ENCODE measurements at regions not wholly inside any gene's neighbourhood (a gene's known extent, or its start where the extent isn't known, plus 50 kb on each side); places are given as distances from the start of the nearest gene placed in this dataset.
"Not testable (repeated sequence)": the region's sequence is repeated elsewhere in the genome, so short reads cannot be mapped to it uniquely, and the experiment has no call there.

DNA sequence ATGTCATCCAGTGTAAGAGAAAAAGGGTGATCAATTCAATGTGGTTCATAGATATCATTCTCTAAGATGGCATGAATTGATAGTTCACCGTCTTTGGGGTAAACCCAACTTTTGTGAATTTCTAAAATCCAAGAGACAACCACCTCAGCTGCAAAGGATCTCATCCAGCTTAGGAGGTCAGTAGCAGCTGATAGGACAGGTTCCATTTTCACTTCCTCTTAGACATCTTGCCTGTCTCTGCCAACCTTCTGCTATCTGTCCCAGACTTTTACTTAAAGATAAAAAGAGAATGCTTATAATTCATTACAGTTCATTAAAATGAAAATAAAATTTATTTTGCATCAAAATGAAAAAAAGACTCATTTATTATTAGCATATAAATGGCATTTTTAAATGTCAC, 468.2 kb downstream of the XYLT1 start:
- ATAC-seq (no peak), DNase-seq (no peak)
- no peaks in the 10 kb centered on the region for H3K4me1 ChIP-seq (ENCODE audit: control insufficient read depth, insufficient read depth, low read length)
- H3K27ac ChIP-seq (ENCODE audit: low read length), result no peak overlapping the region
- 57% methylated on average over 1 of the region's 1 CpG for WGBS
- H3K9me3 ChIP-seq (ENCODE audit: control insufficient read depth, low read length), result no peaks in the 10 kb centered on the region
- intact Hi-C loops (cut with DNase I), result no loop called here
- H3K27me3 ChIP-seq (ENCODE audit: control insufficient read depth, insufficient read depth), result no peaks in the 10 kb centered on the region
- no peak overlapping the region for H3K4me3 ChIP-seq (ENCODE audit: low read length)

DNA sequence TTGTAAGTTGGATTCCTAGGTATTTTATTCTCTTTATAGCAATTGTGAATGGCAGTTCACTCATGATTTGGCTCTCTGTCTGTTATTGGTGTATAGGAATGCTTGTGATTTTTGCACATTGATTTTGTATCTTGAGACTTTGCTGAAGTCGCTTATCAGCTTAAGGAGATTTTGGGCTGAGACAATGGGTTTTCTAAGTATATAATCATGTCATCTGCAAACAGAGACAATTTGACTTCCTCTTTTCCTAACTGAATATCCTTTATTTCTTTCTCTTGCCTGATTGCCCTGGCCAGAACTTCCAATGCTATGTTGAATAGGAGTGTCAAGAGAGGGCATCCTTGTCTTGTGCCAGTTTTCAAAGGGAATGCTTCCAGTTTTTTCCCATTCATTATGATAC, 464.8 kb downstream of the XYLT1 start:
- intact Hi-C loops (cut with DNase I); H3K9me3 ChIP-seq (ENCODE audit: control insufficient read depth, low read length); H3K4me1 ChIP-seq (ENCODE audit: control insufficient read depth, insufficient read depth, low read length); DNase-seq; H3K4me3 ChIP-seq (ENCODE audit: low read length); H3K27ac ChIP-seq (ENCODE audit: low read length); ATAC-seq; H3K27me3 ChIP-seq (ENCODE audit: control insufficient read depth, insufficient read depth): not testable (repeated sequence)
- 92% methylated on average over 1 of the region's 1 CpG for WGBS

DNA sequence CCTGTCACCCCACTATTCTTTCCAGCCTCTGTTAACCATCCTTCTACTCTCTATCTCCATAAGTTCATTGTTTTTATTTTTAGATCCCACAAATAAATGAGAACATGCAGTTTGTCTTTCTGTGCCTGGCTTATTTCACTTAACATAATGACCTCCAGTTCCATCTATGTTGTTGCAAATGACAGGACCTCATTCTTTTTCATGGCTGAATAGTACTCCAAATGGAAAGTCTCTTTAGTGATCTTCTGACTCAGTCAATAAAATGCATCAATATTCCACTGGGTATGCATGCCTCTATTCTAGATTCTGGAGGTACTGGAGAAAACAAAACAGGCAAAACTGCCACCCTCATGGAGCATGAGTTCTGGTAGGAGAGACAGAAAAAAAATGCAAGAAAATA, 459.0 kb downstream of the XYLT1 start:
- H3K27me3 ChIP-seq (ENCODE audit: control insufficient read depth, insufficient read depth), result no peaks in the 10 kb centered on the region
- H3K9me3 ChIP-seq (ENCODE audit: control insufficient read depth, low read length), result no peaks in the 10 kb centered on the region
- intact Hi-C loops (cut with DNase I), result no loop called here
- DNase-seq (no peak), ATAC-seq (no peak)
- no peaks in the 10 kb centered on the region for H3K4me1 ChIP-seq (ENCODE audit: control insufficient read depth, insufficient read depth, low read length)
- H3K4me3 ChIP-seq (ENCODE audit: low read length), result no peak overlapping the region
- no peak overlapping the region for H3K27ac ChIP-seq (ENCODE audit: low read length)

DNA sequence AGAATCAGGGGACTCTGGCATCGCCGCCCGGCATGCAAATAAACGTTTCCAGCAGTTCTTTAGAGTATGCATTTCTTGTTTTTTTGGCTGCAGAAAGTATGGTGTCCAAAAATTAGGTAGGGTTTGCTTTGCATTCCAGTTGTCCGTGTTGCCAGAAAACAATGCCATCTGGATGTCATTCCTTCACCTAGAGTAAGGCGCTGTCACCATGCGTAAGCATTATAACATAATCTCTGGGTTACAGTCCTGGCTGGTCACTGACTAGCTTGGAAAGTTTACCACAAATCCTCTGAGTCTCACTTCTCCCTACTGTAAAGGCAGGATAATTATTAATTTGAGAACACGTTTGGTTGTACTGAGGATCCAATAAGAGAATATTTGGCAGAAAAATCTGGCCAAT, 457.7 kb downstream of the XYLT1 start:
- DNase-seq (no peak), ATAC-seq (no peak)
- Histone ChIP-seq H3K4me1 (ENCODE audit: control insufficient read depth, insufficient read depth, low read length) (no peaks in the 10 kb centered on the region), H3K4me3 (ENCODE audit: low read length) (no peak overlapping the region), H3K27me3 (ENCODE audit: control insufficient read depth, insufficient read depth) (no peaks in the 10 kb centered on the region), H3K9me3 (ENCODE audit: control insufficient read depth, low read length) (no peaks in the 10 kb centered on the region), H3K27ac (ENCODE audit: low read length) (no peak overlapping the region)
- intact Hi-C loops (cut with DNase I), result no loop called here
- 77% methylated on average over 8 of the region's 8 CpGs for WGBS

DNA sequence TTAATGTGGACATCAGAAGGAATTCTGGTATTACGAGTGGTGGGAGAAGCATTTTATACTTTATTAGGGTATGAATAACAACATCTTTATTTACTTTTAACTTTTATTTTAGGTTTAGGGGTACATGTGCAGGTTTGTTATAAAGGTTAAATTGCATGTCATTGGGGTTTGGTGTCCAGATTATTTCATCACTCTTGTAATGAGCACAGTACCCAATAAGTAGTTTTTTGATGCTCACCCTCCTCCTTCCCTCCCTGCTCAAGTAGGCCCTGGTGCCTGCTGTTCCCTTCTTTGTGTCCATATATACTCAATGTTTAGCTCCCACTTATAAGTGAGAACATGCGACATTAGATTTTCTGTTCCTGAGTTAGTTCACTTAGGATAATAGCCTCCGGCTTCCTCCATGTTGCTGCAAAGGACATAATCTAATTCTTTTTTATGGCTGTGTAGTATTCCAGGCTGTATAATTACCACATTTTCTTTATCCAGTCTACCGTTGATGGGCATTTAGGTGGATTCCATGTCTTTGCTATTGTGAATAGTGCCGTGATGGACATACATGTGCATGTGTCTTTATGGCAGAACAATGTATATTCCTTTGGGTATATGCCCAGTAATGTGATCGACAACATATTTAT, 456.2 kb downstream of the XYLT1 start:
- Histone ChIP-seq H3K27ac (ENCODE audit: low read length) (no peak overlapping the region), H3K4me3 (ENCODE audit: low read length) (no peak overlapping the region), H3K4me1 (ENCODE audit: control insufficient read depth, insufficient read depth, low read length) (no peaks in the 10 kb centered on the region), H3K27me3 (ENCODE audit: control insufficient read depth, insufficient read depth) (no peaks in the 10 kb centered on the region), H3K9me3 (ENCODE audit: control insufficient read depth, low read length) (no peaks in the 10 kb centered on the region)
- DNase-seq, result no peak
- no peak for ATAC-seq
- intact Hi-C loops (cut with DNase I), result no loop called here
- 88% methylated on average over 6 of the region's 6 CpGs for WGBS

GRCh38 chr16:17015702-17016101, 455.1 kb downstream of the XYLT1 start:
- ATAC-seq (no peak), DNase-seq (no peak)
- WGBS, result 92% methylated on average over 6 of the region's 6 CpGs
- Histone ChIP-seq H3K27ac (ENCODE audit: low read length) (no peak overlapping the region), H3K4me3 (ENCODE audit: low read length) (no peak overlapping the region), H3K27me3 (ENCODE audit: control insufficient read depth, insufficient read depth) (no peaks in the 10 kb centered on the region), H3K9me3 (ENCODE audit: control insufficient read depth, low read length) (no peaks in the 10 kb centered on the region), H3K4me1 (ENCODE audit: control insufficient read depth, insufficient read depth, low read length) (no peaks in the 10 kb centered on the region)
- intact Hi-C loops (cut with DNase I), result no loop called here

DNA sequence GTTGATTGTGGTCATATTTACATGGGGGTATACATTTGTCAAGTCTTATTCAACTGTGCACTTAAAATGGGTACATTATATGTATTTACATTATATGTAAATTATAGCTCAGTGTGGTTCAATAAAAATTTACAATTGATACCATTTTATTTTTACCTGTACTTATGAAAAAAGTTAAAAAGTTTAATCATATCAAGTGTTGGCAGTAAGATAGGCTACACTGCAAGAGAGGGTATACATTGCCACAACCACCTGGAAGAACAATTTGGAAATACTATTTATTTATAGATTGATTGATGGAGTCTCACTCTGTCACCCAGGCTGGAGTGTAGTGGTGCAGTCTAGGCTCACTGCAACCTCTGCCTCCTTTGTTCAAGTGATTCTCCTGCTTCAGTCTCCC, 453.3 kb downstream of the XYLT1 start:
- no peaks in the 10 kb centered on the region for H3K4me1 ChIP-seq (ENCODE audit: control insufficient read depth, insufficient read depth, low read length)
- ATAC-seq, result no peak
- no peak overlapping the region for H3K4me3 ChIP-seq (ENCODE audit: low read length)
- DNase-seq, result no peak
- intact Hi-C loops (cut with DNase I), result no loop called here
- H3K27me3 ChIP-seq (ENCODE audit: control insufficient read depth, insufficient read depth), result no peaks in the 10 kb centered on the region
- no peaks in the 10 kb centered on the region for H3K9me3 ChIP-seq (ENCODE audit: control insufficient read depth, low read length)
- H3K27ac ChIP-seq (ENCODE audit: low read length), result no peak overlapping the region

GRCh38 chr16:17018585-17018939, 452.2 kb downstream of the XYLT1 start:
- no peaks in the 10 kb centered on the region for H3K4me1 ChIP-seq (ENCODE audit: control insufficient read depth, insufficient read depth, low read length)
- DNase-seq, result no peak
- H3K9me3 ChIP-seq (ENCODE audit: control insufficient read depth, low read length), result no peaks in the 10 kb centered on the region
- H3K27me3 ChIP-seq (ENCODE audit: control insufficient read depth, insufficient read depth), result no peaks in the 10 kb centered on the region
- WGBS, result 50% methylated on average over 4 of the region's 4 CpGs
- intact Hi-C loops (cut with DNase I), result no loop called here
- no peak overlapping the region for H3K4me3 ChIP-seq (ENCODE audit: low read length)
- ATAC-seq, result no peak
- H3K27ac ChIP-seq (ENCODE audit: low read length), result no peak overlapping the region

DNA sequence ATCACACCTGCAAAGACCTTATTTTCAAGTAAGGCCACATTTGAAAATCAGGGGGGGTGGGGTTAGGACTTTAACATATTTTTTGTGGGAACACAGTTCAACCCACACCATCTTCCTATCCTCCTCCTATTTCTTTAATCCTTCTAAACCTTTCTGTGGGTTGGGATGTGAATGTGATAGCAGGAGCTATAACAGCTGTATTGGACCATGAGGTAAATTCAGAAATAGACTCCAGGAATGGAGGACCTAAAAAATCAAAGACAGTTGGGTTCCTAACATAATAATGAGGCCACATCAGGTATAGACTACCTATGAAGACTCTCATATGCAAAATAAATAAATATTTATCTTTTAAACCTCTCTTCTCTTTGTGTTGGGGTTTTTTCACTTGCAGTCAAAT, 451.4 kb downstream of the XYLT1 start:
- DNase-seq (no peak), ATAC-seq (no peak)
- intact Hi-C loops (cut with DNase I), result no loop called here

GRCh38 chr16:17023606-17024005, 447.2 kb downstream of the XYLT1 start:
- WGBS, result 71% methylated on average over 4 of the region's 4 CpGs
- H3K27me3 ChIP-seq (ENCODE audit: control insufficient read depth, insufficient read depth), result no peaks in the 10 kb centered on the region
- intact Hi-C loops (cut with DNase I), result no loop called here
- H3K4me3 ChIP-seq (ENCODE audit: low read length), result no peak overlapping the region
- H3K4me1 ChIP-seq (ENCODE audit: control insufficient read depth, insufficient read depth, low read length), result no peaks in the 10 kb centered on the region
- H3K27ac ChIP-seq (ENCODE audit: low read length), result no peak overlapping the region
- DNase-seq, result no peak
- ATAC-seq, result no peak
- H3K9me3 ChIP-seq (ENCODE audit: control insufficient read depth, low read length), result no peaks in the 10 kb centered on the region

More for the DNA sequence above, 451.4 kb downstream of the XYLT1 start:
- Histone ChIP-seq H3K27me3 (ENCODE audit: control insufficient read depth, insufficient read depth) (no peaks in the 10 kb centered on the region), H3K27ac (ENCODE audit: low read length) (no peak overlapping the region), H3K4me3 (ENCODE audit: low read length) (no peak overlapping the region), H3K9me3 (ENCODE audit: control insufficient read depth, low read length) (no peaks in the 10 kb centered on the region), H3K4me1 (ENCODE audit: control insufficient read depth, insufficient read depth, low read length) (no peaks in the 10 kb centered on the region)

GRCh38 chr16:17024514-17024913, 446.2 kb downstream of the XYLT1 start:
- no peaks in the 10 kb centered on the region for H3K9me3 ChIP-seq (ENCODE audit: control insufficient read depth, low read length)
- H3K27me3 ChIP-seq (ENCODE audit: control insufficient read depth, insufficient read depth), result no peaks in the 10 kb centered on the region
- ATAC-seq (no peak), DNase-seq (no peak)
- H3K4me3 ChIP-seq (ENCODE audit: low read length), result no peak overlapping the region
- no peak overlapping the region for H3K27ac ChIP-seq (ENCODE audit: low read length)
- H3K4me1 ChIP-seq (ENCODE audit: control insufficient read depth, insufficient read depth, low read length), result no peaks in the 10 kb centered on the region
- intact Hi-C loops (cut with DNase I), result no loop called here
- 86% methylated on average over 7 of the region's 7 CpGs for WGBS

- Histone ChIP-seq H3K4me1 (ENCODE audit: control insufficient read depth, insufficient read depth, low read length) (no peaks in the 10 kb centered on the region), H3K27me3 (ENCODE audit: control insufficient read depth, insufficient read depth) (no peaks in the 10 kb centered on the region), H3K27ac (ENCODE audit: low read length) (no peak overlapping the region), H3K4me3 (ENCODE audit: low read length) (no peak overlapping the region), H3K9me3 (ENCODE audit: control insufficient read depth, low read length) (no peaks in the 10 kb centered on the region)
- DNase-seq (no peak), ATAC-seq (no peak)
- 52% methylated on average over 2 of the region's 2 CpGs for whole genome bisulfite sequencing
- intact Hi-C loops (cut with DNase I), result no loop called here
Observed at GRCh38 chr16:17026600-17027242, 444.0 kb downstream of the XYLT1 start.
